Progenitor cell of endocrine pancreas (in vitro differentiated cells): ENCODE measurements at regions not wholly inside any gene's neighbourhood (a gene's known extent, or its start where the extent isn't known, plus 50 kb on each side); places are given as distances from the start of the nearest gene placed in this dataset.

Experiments
- DNase-seq: peaks from one replicate; pipeline ENCODE4 v3.0.0; 2021; ENCODE audit warnings: low spot score; ENCODE audit not compliant: unreplicated experiment
- H3K27ac Mint-ChIP-seq: 2 replicates; pipeline ENCODE4 v1.8.0; 2021; ENCODE audit warnings: mild to moderate bottlenecking, moderate library complexity, mixed read lengths
- H3K27me3 Mint-ChIP-seq: 2 replicates; pipeline ENCODE4 v1.8.0; 2021; ENCODE audit warnings: mixed read lengths
- H3K36me3 Mint-ChIP-seq: 2 replicates; pipeline ENCODE4 v1.8.0; 2022; ENCODE audit warnings: mixed read lengths; ENCODE audit not compliant: insufficient read depth
- H3K4me1 Mint-ChIP-seq: 2 replicates; pipeline ENCODE4 v1.8.0; 2021; ENCODE audit warnings: low read depth, mixed read lengths
- H3K4me3 Mint-ChIP-seq: 2 replicates; pipeline ENCODE4 v1.8.0; 2021; ENCODE audit warnings: low read depth, mild to moderate bottlenecking, moderate library complexity, mixed read lengths
- H3K9me3 Mint-ChIP-seq: 2 replicates; pipeline ENCODE4 v1.8.0; 2021; ENCODE audit warnings: low read depth, mixed read lengths
- CTCF ChIP-seq: fragments of 200-600 bp; sonication (generic); IDR thresholded peaks from one replicate; pipeline ENCODE4 v1.5.0; 2021; ENCODE audit warnings: antibody characterized with exemption, mild to moderate bottlenecking; ENCODE audit not compliant: unreplicated experiment

GRCh38 chr4:165802452-165802851 is 70.6 kb upstream of the TLL1 start:
- peaks cover 2% of the 10 kb centered on the region for H3K4me1 Mint-ChIP-seq
- H3K27me3 Mint-ChIP-seq: peaks cover 26% of the 10 kb centered on the region
- no peak for TF ChIP-seq CTCF
- peaks cover 11% of the 10 kb centered on the region for H3K9me3 Mint-ChIP-seq
- DNase-seq: no peak
- no peak overlapping the region for H3K4me3 Mint-ChIP-seq
- H3K27ac Mint-ChIP-seq: no peak overlapping the region
- H3K36me3 Mint-ChIP-seq: peaks cover 3% of the 10 kb centered on the region

GRCh38 chr4:165803005-165803404 is 70.0 kb upstream of the TLL1 start:
- no peak for TF ChIP-seq CTCF
- no peak for DNase-seq
- no peaks in the 10 kb centered on the region for H3K4me1 Mint-ChIP-seq
- peaks cover 5% of the 10 kb centered on the region for H3K9me3 Mint-ChIP-seq
- H3K36me3 Mint-ChIP-seq: no peaks in the 10 kb centered on the region
- no peak overlapping the region for H3K4me3 Mint-ChIP-seq
- H3K27me3 Mint-ChIP-seq: peaks cover 20% of the 10 kb centered on the region
- no peak overlapping the region for H3K27ac Mint-ChIP-seq

- Mint-ChIP-seq H3K4me1 (no peaks in the 10 kb centered on the region), H3K36me3 (no peaks in the 10 kb centered on the region)
These were observed 67.6 kb upstream of the TLL1 start for GRCh38 chr4:165805406-165805805.

GRCh38 chr4:165806613-165807012 is 66.4 kb upstream of the TLL1 start:
- no peaks in the 10 kb centered on the region for H3K36me3 Mint-ChIP-seq
- no peaks in the 10 kb centered on the region for H3K9me3 Mint-ChIP-seq
- DNase-seq: no peak
- H3K27ac Mint-ChIP-seq: no peak overlapping the region
- H3K27me3 Mint-ChIP-seq: peaks cover 16% of the 10 kb centered on the region
- no peaks in the 10 kb centered on the region for H3K4me1 Mint-ChIP-seq
- no peak for TF ChIP-seq CTCF
- H3K4me3 Mint-ChIP-seq: no peak overlapping the region

More at GRCh38 chr4:165805406-165805805, 67.6 kb upstream of the TLL1 start:
- H3K9me3 Mint-ChIP-seq: no peaks in the 10 kb centered on the region
- DNase-seq: no peak
- no peak overlapping the region for H3K4me3 Mint-ChIP-seq
- no peak for TF ChIP-seq CTCF
- H3K27me3 Mint-ChIP-seq: peaks cover 17% of the 10 kb centered on the region
- H3K27ac Mint-ChIP-seq: no peak overlapping the region

- TF ChIP-seq CTCF: no peak
- H3K27ac Mint-ChIP-seq: no peak overlapping the region
These were observed 62.3 kb upstream of the TLL1 start for GRCh38 chr4:165810726-165811125.

More at GRCh38 chr4:165810726-165811125, 62.3 kb upstream of the TLL1 start:
- H3K9me3 Mint-ChIP-seq: no peaks in the 10 kb centered on the region
- DNase-seq: no peak
- no peaks in the 10 kb centered on the region for H3K27me3 Mint-ChIP-seq
- no peaks in the 10 kb centered on the region for H3K36me3 Mint-ChIP-seq
- H3K4me3 Mint-ChIP-seq: no peak overlapping the region
- H3K4me1 Mint-ChIP-seq: no peaks in the 10 kb centered on the region
